GM12892 (cell line): ENCODE measurements at regions not wholly inside any gene's neighbourhood (a gene's known extent, or its start where the extent isn't known, plus 50 kb on each side); places are given as distances from the start of the nearest gene placed in this dataset.

Source experiments
- POLR2A ChIP-seq: IDR thresholded peaks from 2 replicates; pipeline ENCODE4 v1.6.1; 2011; ENCODE audit warnings: low read depth, low read length, control low read depth
- POLR2AphosphoS5 ChIP-seq: IDR thresholded peaks from 2 replicates; pipeline ENCODE4 v1.6.1; 2011; ENCODE audit warnings: low read depth, low read length, control low read depth
- TAF1 ChIP-seq: IDR thresholded peaks from 2 replicates; pipeline ENCODE4 v1.6.1; 2011; ENCODE audit warnings: low read depth, mild to moderate bottlenecking, control low read depth, low read length, borderline replicate concordance

DNA sequence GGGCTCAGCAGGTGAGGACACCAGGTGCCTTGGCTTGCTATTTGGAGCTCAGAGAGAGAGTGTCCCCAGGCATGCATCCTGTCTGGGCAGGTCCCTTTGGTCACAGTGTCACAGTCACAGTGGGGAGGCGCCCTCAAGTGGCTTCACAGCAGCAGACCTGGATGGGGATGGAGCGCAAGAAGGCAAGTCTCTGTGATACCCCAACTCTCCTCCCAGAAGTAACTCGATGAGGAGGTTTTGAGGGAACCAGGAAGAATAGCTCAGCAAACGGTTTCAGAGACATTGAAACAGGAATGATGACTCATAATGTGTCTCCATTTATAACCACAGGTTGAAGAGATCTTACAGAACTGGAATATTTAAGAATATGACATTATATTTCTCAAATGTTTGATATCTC lies 66.5 kb upstream of the SH3GL3 start:
- TF ChIP-seq POLR2A = no peak
- TF ChIP-seq POLR2AphosphoS5 = no peak
- no peak for TF ChIP-seq TAF1
